OCI-LY1 (cell line): ENCODE measurements at regions not wholly inside any gene's neighbourhood (a gene's known extent, or its start where the extent isn't known, plus 50 kb on each side); places are given as distances from the start of the nearest gene placed in this dataset.

Experiments
- H2AFZ ChIP-seq: fragments of 200-600 bp; sonication (generic), shearing (Covaris generic); 2 replicates; pipeline ENCODE4 v1.6.0; 2014; ENCODE audit warnings: antibody characterized with exemption, mild to moderate bottlenecking, low read length
- H3F3A ChIP-seq: fragments of 200-600 bp; sonication (generic), shearing (Covaris generic); 2 replicates; pipeline ENCODE4 v1.6.0; 2014; ENCODE audit warnings: mild to moderate bottlenecking, antibody characterized with exemption, low read length, moderate library complexity; ENCODE audit not compliant: insufficient read depth
- H3K27ac ChIP-seq: fragments of 200-600 bp; sonication (generic); 2 replicates; pipeline ENCODE4 v1.5.1; 2014; ENCODE audit warnings: low read length, mixed run types, mild to moderate bottlenecking, low read depth; ENCODE audit not compliant: poor library complexity, severe bottlenecking
- H3K27me3 ChIP-seq: fragments of 200-600 bp; sonication (generic); 2 replicates; pipeline ENCODE4 v1.6.0; 2014; ENCODE audit warnings: antibody characterized with exemption, mild to moderate bottlenecking, low read length, moderate library complexity; ENCODE audit not compliant: insufficient read depth
- H3K36me3 ChIP-seq: fragments of 200-600 bp; sonication (generic); 2 replicates; pipeline ENCODE4 v1.6.1; 2014; ENCODE audit warnings: mild to moderate bottlenecking, antibody characterized with exemption, low read length, moderate library complexity, mixed read lengths; ENCODE audit not compliant: insufficient read depth
- H3K4me1 ChIP-seq: fragments of 200-600 bp; sonication (generic); 2 replicates; pipeline ENCODE4 v1.5.1; 2014; ENCODE audit warnings: mild to moderate bottlenecking, low read length, moderate library complexity; ENCODE audit not compliant: insufficient read depth, severe bottlenecking
- H3K4me2 ChIP-seq: fragments of 200-600 bp; sonication (generic), shearing (Covaris generic); 2 replicates; pipeline ENCODE4 v1.6.1; 2014; ENCODE audit warnings: low read length
- H3K4me3 ChIP-seq: fragments of 200-600 bp; sonication (generic); 2 replicates; pipeline ENCODE4 v1.5.1; 2014; ENCODE audit warnings: low read length, low read depth, mild to moderate bottlenecking, mixed read lengths; ENCODE audit not compliant: poor library complexity, severe bottlenecking
- H3K79me2 ChIP-seq: fragments of 200-600 bp; shearing (Covaris generic); 2 replicates; pipeline ENCODE4 v1.6.1; 2016; ENCODE audit warnings: mixed run types, low read length, mixed read lengths; ENCODE audit not compliant: insufficient read depth
- H3K9ac ChIP-seq: fragments of 200-600 bp; sonication (generic), shearing (Covaris generic); 2 replicates; pipeline ENCODE4 v1.6.1; 2014; ENCODE audit warnings: mild to moderate bottlenecking, low read length, mixed read lengths
- H3K9me2 ChIP-seq: fragments of 200-600 bp; sonication (generic), shearing (Covaris generic); 2 replicates; pipeline ENCODE4 v1.6.1; 2014; ENCODE audit warnings: low read depth, mild to moderate bottlenecking, low read length, mixed read lengths
- H3K9me3 ChIP-seq: fragments of 200-600 bp; shearing (Covaris generic); 2 replicates; pipeline ENCODE4 v1.6.1; 2014; ENCODE audit warnings: low read length, mixed read lengths
- H4K20me1 ChIP-seq: fragments of 200-600 bp; sonication (generic), shearing (Covaris generic); 2 replicates; pipeline ENCODE4 v1.6.0; 2016; ENCODE audit warnings: mild to moderate bottlenecking, low read length; ENCODE audit not compliant: insufficient read depth
- CTCF ChIP-seq: fragments of 200-600 bp; sonication (generic), shearing (Covaris generic); IDR thresholded peaks from 2 replicates; pipeline ENCODE4 v1.5.1; 2017; ENCODE audit warnings: mild to moderate bottlenecking, antibody characterized with exemption, low read length, moderate library complexity, mixed read lengths
- EZH2 ChIP-seq: fragments of 200-600 bp; sonication (generic), shearing (Covaris generic); IDR thresholded peaks from 2 replicates; pipeline ENCODE4 v1.8.0; 2017; ENCODE audit warnings: borderline replicate concordance, mixed run types, mild to moderate bottlenecking, antibody characterized with exemption, low read length, moderate library complexity, mixed read lengths

- H3K4me1 ChIP-seq: no peaks in the 10 kb centered on the region
- no peak overlapping the region for H3K4me3 ChIP-seq
- H3K27ac ChIP-seq: no peak overlapping the region
- TF ChIP-seq CTCF: no peak
- no peaks in the 10 kb centered on the region for H3K36me3 ChIP-seq
- no peak overlapping the region for H3K9ac ChIP-seq
- no peaks in the 10 kb centered on the region for H4K20me1 ChIP-seq
- H2AFZ ChIP-seq: no peak overlapping the region
- no peaks in the 10 kb centered on the region for H3F3A ChIP-seq
- no peak overlapping the region for H3K4me2 ChIP-seq
- no peaks in the 10 kb centered on the region for H3K27me3 ChIP-seq
- H3K9me3 ChIP-seq: no peaks in the 10 kb centered on the region
- H3K79me2 ChIP-seq: no peaks in the 10 kb centered on the region
- no peaks in the 10 kb centered on the region for H3K9me2 ChIP-seq
Observed at GRCh38 chr11:32266601-32267000, 168.7 kb downstream of the WT1 start.

- Histone ChIP-seq H3K27ac (no peak overlapping the region), H3K4me1 (no peaks in the 10 kb centered on the region), H2AFZ (no peak overlapping the region), H3K4me3 (no peak overlapping the region), H3K9ac (no peak overlapping the region), H3K9me3 (no peaks in the 10 kb centered on the region), H3K79me2 (no peaks in the 10 kb centered on the region), H3K36me3 (no peaks in the 10 kb centered on the region), H3K27me3 (no peaks in the 10 kb centered on the region), H3K9me2 (no peaks in the 10 kb centered on the region), H3F3A (no peaks in the 10 kb centered on the region), H3K4me2 (no peak overlapping the region), H4K20me1 (no peaks in the 10 kb centered on the region)
- TF ChIP-seq CTCF: no peak
- no peak for TF ChIP-seq EZH2
Observed at GRCh38 chr11:32267679-32268187, 167.6 kb downstream of the WT1 start.

- H2AFZ ChIP-seq: no peak overlapping the region
- H3K9me2 ChIP-seq: no peaks in the 10 kb centered on the region
- TF ChIP-seq CTCF (no peak), EZH2 (no peak)
- no peaks in the 10 kb centered on the region for H3K4me1 ChIP-seq
- no peak overlapping the region for H3K4me2 ChIP-seq
- no peak overlapping the region for H3K27ac ChIP-seq
- H3F3A ChIP-seq: no peaks in the 10 kb centered on the region
- H3K9ac ChIP-seq: no peak overlapping the region
- H3K4me3 ChIP-seq: no peak overlapping the region
- no peaks in the 10 kb centered on the region for H3K9me3 ChIP-seq
- H3K36me3 ChIP-seq: no peaks in the 10 kb centered on the region
- no peaks in the 10 kb centered on the region for H3K27me3 ChIP-seq
- no peaks in the 10 kb centered on the region for H4K20me1 ChIP-seq
- H3K79me2 ChIP-seq: no peaks in the 10 kb centered on the region
Observed at GRCh38 chr11:32273931-32274330, 161.4 kb downstream of the WT1 start.
